ENCODE measurements at regions not wholly inside any gene's neighbourhood (a gene's known extent, or its start where the extent isn't known, plus 50 kb on each side); places are given as distances from the start of the nearest gene placed in this dataset.

GRCh38 chr5:120062515-120062917 is 401.6 kb upstream of the PRR16 start (continued):
- no peak for TF ChIP-seq ZNF136 (CRISPR knock-in tag; IDR thresholded peaks at IDR 0.05; ENCODE audit: low read depth)
- no peak for TF ChIP-seq FOXM1 (CRISPR knock-in tag; IDR thresholded peaks at IDR 0.05)
- TF ChIP-seq, protein P1, sequence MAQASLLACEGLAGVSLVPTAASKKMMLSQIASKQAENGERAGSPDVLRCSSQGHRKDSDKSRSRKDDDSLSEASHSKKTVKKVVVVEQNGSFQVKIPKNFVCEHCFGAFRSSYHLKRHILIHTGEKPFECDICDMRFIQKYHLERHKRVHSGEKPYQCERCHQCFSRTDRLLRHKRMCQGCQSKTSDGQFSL (CRISPR knock-in tag; IDR thresholded peaks at IDR 0.05) = no peak
- TF ChIP-seq, protein P2, sequence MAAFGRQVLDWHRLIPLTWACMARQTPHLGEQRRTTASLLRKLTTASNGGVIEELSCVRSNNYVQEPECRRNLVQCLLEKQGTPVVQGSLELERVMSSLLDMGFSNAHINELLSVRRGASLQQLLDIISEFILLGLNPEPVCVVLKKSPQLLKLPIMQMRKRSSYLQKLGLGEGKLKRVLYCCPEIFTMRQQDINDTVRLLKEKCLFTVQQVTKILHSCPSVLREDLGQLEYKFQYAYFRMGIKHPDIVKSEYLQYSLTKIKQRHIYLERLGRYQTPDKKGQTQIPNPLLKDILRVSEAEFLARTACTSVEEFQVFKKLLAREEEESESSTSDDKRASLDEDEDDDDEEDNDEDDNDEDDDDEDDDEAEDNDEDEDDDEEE (CRISPR knock-in tag; IDR thresholded peaks at IDR 0.05) = no peak
- no peak for TF ChIP-seq ZNF564 (CRISPR knock-in tag; IDR thresholded peaks at IDR 0.05)
- no peak for TF ChIP-seq ZNF530 (CRISPR knock-in tag; IDR thresholded peaks at IDR 0.05; ENCODE audit: low read depth)
- no peak for TF ChIP-seq PHF21A (CRISPR knock-in tag; IDR thresholded peaks at IDR 0.05)
- no peak for TF ChIP-seq TARDBP (CRISPR knock-in tag; IDR thresholded peaks at IDR 0.05)

DNA sequence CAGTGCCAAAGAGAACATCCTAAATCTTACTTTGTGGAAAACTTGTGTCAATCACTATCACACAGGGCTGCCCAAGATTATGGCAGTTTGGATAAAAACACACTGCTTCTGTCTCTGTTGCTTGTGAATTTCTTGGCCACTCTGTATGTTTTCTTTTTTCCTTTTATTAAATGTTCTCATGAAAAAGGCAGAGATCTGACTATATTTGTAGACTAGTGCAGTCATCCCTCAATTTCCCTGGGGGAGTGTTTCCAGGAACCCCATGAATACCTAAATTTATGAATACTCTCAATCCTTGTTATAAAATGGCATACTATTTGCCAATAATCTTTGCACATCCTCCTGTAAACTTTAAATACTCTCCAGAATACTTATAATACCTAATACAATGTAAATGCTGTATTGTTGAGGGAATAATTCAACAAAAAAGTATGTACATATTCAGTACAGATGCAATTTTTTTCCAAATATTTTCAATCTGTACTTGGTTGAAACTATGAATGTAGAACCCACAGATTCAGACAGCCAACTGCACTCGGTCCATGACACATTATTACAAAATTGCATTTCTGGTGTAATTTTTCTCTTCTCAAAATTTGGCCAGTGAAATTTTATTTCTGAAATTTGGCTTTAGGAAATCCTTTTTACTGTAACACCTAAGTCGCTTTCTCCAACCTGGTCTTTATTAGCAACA is 391.9 kb upstream of the PRR16 start:
- TF ChIP-seq ZNF703 (CRISPR knock-in tag; IDR thresholded peaks at IDR 0.05; ENCODE audit: borderline replicate concordance) = no peak
- TF ChIP-seq, protein P3, sequence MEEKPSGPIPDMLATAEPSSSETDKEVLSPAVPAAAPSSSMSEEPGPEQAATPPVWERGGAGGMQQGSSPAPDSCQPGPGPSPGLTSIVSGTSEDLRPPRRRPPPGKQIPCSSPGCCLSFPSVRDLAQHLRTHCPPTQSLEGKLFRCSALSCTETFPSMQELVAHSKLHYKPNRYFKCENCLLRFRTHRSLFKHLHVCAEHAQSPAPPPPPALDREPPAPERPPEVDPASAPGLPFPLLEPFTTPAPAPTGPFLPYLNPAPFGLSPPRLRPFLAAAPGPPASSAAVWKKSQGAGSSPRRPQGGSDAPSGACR (CRISPR knock-in tag; IDR thresholded peaks at IDR 0.05) = no peak
- TF ChIP-seq NRL (CRISPR knock-in tag; IDR thresholded peaks at IDR 0.05; ENCODE audit: borderline replicate concordance) = no peak
- TF ChIP-seq NR2F6 (IDR thresholded peaks at IDR 0.05) = no peak
- no peak for TF ChIP-seq NR2F6 (CRISPR knock-in tag; IDR thresholded peaks at IDR 0.05)
- no peak for TF ChIP-seq MZF1 (CRISPR knock-in tag; IDR thresholded peaks at IDR 0.05; ENCODE audit: borderline replicate concordance)
- TF ChIP-seq ZNF549 (CRISPR knock-in tag; IDR thresholded peaks at IDR 0.05) = no peak
- TF ChIP-seq FOXK1 (CRISPR knock-in tag; IDR thresholded peaks at IDR 0.05; ENCODE audit: borderline replicate concordance, low read depth) = no peak
- TF ChIP-seq ZNF850 (CRISPR knock-in tag; conservative IDR thresholded peaks at IDR 0.05) = no peak
- TF ChIP-seq TFAP4 (IDR thresholded peaks at IDR 0.05; ENCODE audit: borderline replicate concordance, low read depth) = no peak
- BruUV-seq (replicated peaks) = no TSS peak
- no peak overlapping the region for H2AFZ ChIP-seq (ENCODE audit: low read length)
- ChIA-PET POLR2A (no interaction called here), CTCF (ENCODE audit: low intra/inter-chr PET ratio, low total read pairs) (no interaction called here)
- in situ Hi-C loops (cut with HindIII; ENCODE audit: extremely low pct_ligation_motif_present, low pct_unique_long_range_greater_than_20kb) (no loop called here), intact Hi-C loops (cut with micrococcal nuclease; ENCODE audit: unreplicated experiment) (no loop called here)
- H3K4me1 ChIP-seq (ENCODE audit: insufficient read depth, low read length) = no peaks in the 10 kb centered on the region
- no peaks in the 10 kb centered on the region for H3K36me3 ChIP-seq (replicated peaks in 1 of 2; ENCODE audit: control insufficient read depth in 1 of 2, insufficient read depth in 2 of 2, low read length in 2 of 2)
- no peak overlapping the region for H3K4me3 ChIP-seq (replicated peaks in 1 of 3; ENCODE audit: insufficient read depth in 1 of 3, low read depth in 2 of 3, low read length in 3 of 3)
- H3K9me3 ChIP-seq (ENCODE audit: low read length) = no peaks in the 10 kb centered on the region
- no peaks in the 10 kb centered on the region for H3K79me2 ChIP-seq (ENCODE audit: insufficient read depth, low read length)
- H3K9ac ChIP-seq (ENCODE audit: insufficient read depth, low read depth, low read length) = no peak overlapping the region
- no peak for FAIRE-seq
- no peak overlapping the region for H3K4me2 ChIP-seq (ENCODE audit: low read depth, low read length)
- WGBS (ENCODE audit: low lambda C conversion rate) = 0% methylated on average over 2 of the region's 2 CpGs
- no peak overlapping the region for H3K27ac ChIP-seq (ENCODE audit: extremely low read length, insufficient read depth, low read length)
- no peaks in the 10 kb centered on the region for H4K20me1 ChIP-seq (ENCODE audit: insufficient read depth, low read length)
- no peaks in the 10 kb centered on the region for H3K27me3 ChIP-seq (ENCODE audit: control insufficient read depth in 1 of 2, insufficient read depth in 2 of 2, low read length in 2 of 2)
- DNase-seq (ENCODE audit: low spot score) = no peak
- no peak for ATAC-seq

All from HepG2 (cell line).